Neuronal stem cell (in vitro differentiated cells): ENCODE measurements at regions not wholly inside any gene's neighbourhood (a gene's known extent, or its start where the extent isn't known, plus 50 kb on each side); places are given as distances from the start of the nearest gene placed in this dataset.

ENCODE experiments used
- DNase-seq: peaks from one replicate; pipeline ENCODE4 v3.0.0-alpha.2; 2013; ENCODE audit warnings: low spot score
- H2AFZ ChIP-seq: one replicate; pipeline ENCODE4 v1.6.1; 2013; ENCODE audit warnings: mild to moderate bottlenecking, low read length, inconsistent platforms
- H2AK5ac ChIP-seq: 2 replicates; pipeline ENCODE4 v1.6.1; 2013; ENCODE audit warnings: low read depth, mild to moderate bottlenecking, inconsistent platforms, low read length, moderate library complexity, mixed read lengths
- H2BK120ac ChIP-seq: 2 replicates; pipeline ENCODE4 v1.6.1; 2013; ENCODE audit warnings: low read depth, mild to moderate bottlenecking, inconsistent platforms, low read length, moderate library complexity, mixed read lengths
- H2BK12ac ChIP-seq: one replicate; pipeline ENCODE4 v1.6.1; 2013; ENCODE audit warnings: low read length, inconsistent platforms
- H2BK15ac ChIP-seq: 2 replicates; pipeline ENCODE4 v1.6.1; 2013; ENCODE audit warnings: mild to moderate bottlenecking, low read length, inconsistent platforms, mixed read lengths
- H2BK5ac ChIP-seq: one replicate; pipeline ENCODE4 v1.6.1; 2013; ENCODE audit warnings: inconsistent platforms, mild to moderate bottlenecking, low read length, moderate library complexity
- H3K14ac ChIP-seq: one replicate; pipeline ENCODE4 v1.6.1; 2013; ENCODE audit warnings: low read length, inconsistent platforms
- H3K18ac ChIP-seq: 2 replicates; pipeline ENCODE4 v1.6.1; 2013; ENCODE audit warnings: low read length, inconsistent platforms
- H3K23ac ChIP-seq: 2 replicates; pipeline ENCODE4 v1.6.1; 2013; ENCODE audit warnings: low read depth, mild to moderate bottlenecking, mixed read lengths, low read length, inconsistent platforms; ENCODE audit not compliant: poor library complexity
- H3K27ac ChIP-seq: replicated peaks from 3 replicates; pipeline ENCODE4 v1.5.1; 2013; ENCODE audit warnings: low read length, inconsistent platforms
- H3K27me3 ChIP-seq, 3 experiments: 2 replicates each; pipeline ENCODE4 v1.6.1; 2013; ENCODE audit warnings: low read length in 3 of 3, mild to moderate bottlenecking in 2 of 3, inconsistent platforms in 1 of 3, low read depth in 1 of 3, mixed read lengths in 1 of 3, moderate library complexity in 1 of 3; ENCODE audit not compliant: control insufficient read depth in 3 of 3, insufficient read depth in 3 of 3
- H3K36me3 ChIP-seq, 2 donors: replicated peaks in 1 of 2; 2 replicates each; pipeline ENCODE4 v1.6.1; 2013; ENCODE audit warnings: low read length in 2 of 2; ENCODE audit not compliant: control insufficient read depth in 2 of 2, insufficient read depth in 2 of 2
- H3K4ac ChIP-seq: 2 replicates; pipeline ENCODE4 v1.6.1; 2013; ENCODE audit warnings: inconsistent platforms, mild to moderate bottlenecking, low read length, moderate library complexity
- H3K4me1 ChIP-seq, 2 donors: 1 replicate in 1 of 2; 2 replicates in 1 of 2; pipeline ENCODE4 v1.6.1; 2013; ENCODE audit warnings: low read length in 2 of 2, low read depth in 1 of 2; ENCODE audit not compliant: control insufficient read depth in 2 of 2, insufficient read depth in 1 of 2
- H3K4me2 ChIP-seq: one replicate; pipeline ENCODE4 v1.6.1; 2013; ENCODE audit warnings: mild to moderate bottlenecking, low read length, inconsistent platforms; ENCODE audit not compliant: insufficient read depth, poor library complexity, severe bottlenecking
- H3K4me3 ChIP-seq, 2 donors: 2 replicates each; pipeline ENCODE4 v1.5.1; 2013; ENCODE audit warnings: low read length in 2 of 2, mild to moderate bottlenecking in 2 of 2, inconsistent platforms in 1 of 2, moderate library complexity in 1 of 2
- H3K79me1 ChIP-seq: one replicate; pipeline ENCODE4 v1.6.1; 2013; ENCODE audit warnings: low read depth, mild to moderate bottlenecking, inconsistent platforms, low read length, moderate library complexity
- H3K9ac ChIP-seq: one replicate; pipeline ENCODE4 v1.6.1; 2013; ENCODE audit warnings: mild to moderate bottlenecking, low read depth, low read length, inconsistent platforms; ENCODE audit not compliant: poor library complexity
- H3K9me3 ChIP-seq, 2 donors: replicated peaks in 1 of 2; 2 replicates each; pipeline versions ENCODE3 to v1.6.1; 2013; ENCODE audit warnings: low read length in 2 of 2, mild to moderate bottlenecking in 2 of 2, inconsistent platforms in 1 of 2, low read depth in 1 of 2, mixed read lengths in 1 of 2, moderate library complexity in 1 of 2; ENCODE audit not compliant: control insufficient read depth in 2 of 2, insufficient read depth in 1 of 2
- H4K8ac ChIP-seq: one replicate; pipeline ENCODE4 v1.6.1; 2013; ENCODE audit warnings: low read depth, mild to moderate bottlenecking, inconsistent platforms, low read length, moderate library complexity
- H4K91ac ChIP-seq: one replicate; pipeline ENCODE4 v1.6.1; 2013; ENCODE audit warnings: low read length, low read depth, mild to moderate bottlenecking, inconsistent platforms; ENCODE audit not compliant: poor library complexity
- WGBS, 2 donors: extraction: QIAGEN DNeasy Blood & Tissue Kit; methylation state at CpG; one replicate each; pipeline ENCODE4 v1.1.7; 2013; ENCODE audit warnings: missing lambda C conversion rate in 2 of 2, mixed read lengths in 1 of 2; ENCODE audit not compliant: insufficient read length in 2 of 2, insufficient replicate concordance in 1 of 2; ENCODE audit errors: extremely low coverage in 2 of 2; 5-methylcytosine and 5-hydroxymethylcytosine counted together

DNA sequence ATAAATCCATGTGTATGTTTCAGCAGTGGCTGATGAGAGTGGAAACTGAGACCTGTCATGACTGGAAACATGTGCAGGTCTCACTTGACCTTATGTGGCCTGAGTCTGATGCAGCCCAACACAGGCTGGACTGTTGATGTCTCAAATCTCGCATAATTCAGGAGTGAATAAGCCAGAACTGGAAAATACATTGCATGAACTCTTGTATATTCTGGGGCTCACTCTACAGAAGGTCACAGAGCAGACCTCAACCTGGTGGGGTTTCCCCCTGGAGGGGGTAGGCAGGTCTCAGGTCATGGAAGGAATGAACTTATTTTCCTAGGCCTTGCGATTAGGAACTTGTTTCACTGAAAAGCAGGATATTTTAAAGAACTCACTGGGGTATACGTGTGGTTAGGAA, 146.3 kb upstream of the THUMPD2 start:
- Histone ChIP-seq H3K9me3 (no peaks in the 10 kb centered on the region), H3K4me1 (peaks cover 0 to 1% of the 10 kb centered on the region in 2 donors), H2AFZ (no peak overlapping the region), H3K4me3 (no peak overlapping the region), H2BK12ac (no peak overlapping the region), H4K91ac (no peak overlapping the region), H2BK15ac (no peak overlapping the region), H2BK120ac (no peak overlapping the region), H3K23ac (no peak overlapping the region), H3K18ac (no peak overlapping the region), H2AK5ac (no peak overlapping the region), H3K14ac (no peak overlapping the region), H3K27me3 (no peaks in the 10 kb centered on the region), H3K4ac (no peak overlapping the region), H4K8ac (no peak overlapping the region), H3K4me2 (no peak overlapping the region), H3K79me1 (no peaks in the 10 kb centered on the region), H2BK5ac (no peak overlapping the region), H3K36me3 (no peaks in the 10 kb centered on the region), H3K27ac (no peak overlapping the region), H3K9ac (no peak overlapping the region)
- DNase-seq = no peak
- no CpG with 5 or more reads among the region's 3 CpGs for WGBS, 2 donors

- Histone ChIP-seq H4K8ac (no peak overlapping the region), H3K9ac (no peak overlapping the region), H3K4me1 (peaks cover 0 to 1% of the 10 kb centered on the region in 2 donors), H2AFZ (no peak overlapping the region), H4K91ac (no peak overlapping the region), H3K14ac (no peak overlapping the region), H3K4me2 (no peak overlapping the region), H3K79me1 (no peaks in the 10 kb centered on the region), H3K9me3 (no peaks in the 10 kb centered on the region), H3K4me3 (no peak overlapping the region), H2AK5ac (no peak overlapping the region), H2BK5ac (no peak overlapping the region), H3K27ac (no peak overlapping the region), H2BK15ac (no peak overlapping the region), H3K27me3 (no peaks in the 10 kb centered on the region), H3K23ac (no peak overlapping the region), H3K36me3 (no peaks in the 10 kb centered on the region), H3K18ac (no peak overlapping the region), H3K4ac (no peak overlapping the region), H2BK12ac (no peak overlapping the region), H2BK120ac (no peak overlapping the region)
- DNase-seq = no peak
- WGBS, 2 donors = no CpG with 5 or more reads among the region's 2 CpGs
Measured at GRCh38 chr2:39923455-39923854, 144.4 kb upstream of the THUMPD2 start.

DNA sequence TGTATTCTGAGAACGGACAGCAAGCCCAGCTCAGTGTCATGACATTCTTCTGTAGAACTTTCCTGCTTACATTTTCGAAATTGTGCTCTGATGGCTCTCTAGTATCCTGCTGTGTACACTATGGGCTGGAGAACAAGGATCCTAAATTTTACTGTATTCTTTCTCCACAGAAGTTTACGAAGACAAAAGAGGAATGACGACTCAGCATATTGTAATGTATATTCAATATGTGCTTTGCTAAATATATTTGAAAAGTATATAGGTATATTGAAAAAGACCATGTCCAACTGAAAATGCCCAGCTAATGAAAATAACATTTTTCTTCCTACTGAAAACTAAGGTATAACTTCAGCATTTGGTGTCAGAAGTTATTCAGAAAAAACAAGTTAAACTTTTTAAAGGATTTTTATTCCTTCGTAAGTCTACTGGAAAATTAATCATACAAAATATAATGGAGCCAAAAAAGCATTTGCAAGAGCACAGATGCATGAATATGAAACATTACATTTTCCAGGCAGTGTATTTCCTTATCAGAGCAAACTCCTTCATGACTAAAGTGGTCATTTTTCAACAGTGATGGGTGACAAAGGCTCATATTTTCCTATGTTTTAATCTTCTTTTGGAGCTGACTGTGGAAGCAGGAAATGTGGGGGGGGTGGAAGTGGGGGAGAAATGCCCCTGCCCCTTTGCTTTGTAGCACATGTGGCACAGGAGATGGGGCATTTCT, 143.8 kb upstream of the THUMPD2 start:
- Histone ChIP-seq H4K91ac (no peak overlapping the region), H3K27me3 (no peaks in the 10 kb centered on the region), H2BK5ac (no peak overlapping the region), H2BK120ac (no peak overlapping the region), H3K9ac (no peak overlapping the region), H3K23ac (no peak overlapping the region), H2AFZ (no peak overlapping the region), H3K79me1 (no peaks in the 10 kb centered on the region), H3K18ac (no peak overlapping the region), H3K9me3 (no peaks in the 10 kb centered on the region), H2BK12ac (no peak overlapping the region), H3K36me3 (no peaks in the 10 kb centered on the region), H4K8ac (no peak overlapping the region), H3K4me1 (peaks cover 0 to 1% of the 10 kb centered on the region in 2 donors), H3K4ac (no peak overlapping the region), H3K14ac (no peak overlapping the region), H2BK15ac (no peak overlapping the region), H3K4me3 (no peak overlapping the region), H3K27ac (no peak overlapping the region), H3K4me2 (no peak overlapping the region), H2AK5ac (no peak overlapping the region)
- DNase-seq = no peak
- no CpG with 5 or more reads among the region's 5 CpGs for WGBS, 2 donors

DNA sequence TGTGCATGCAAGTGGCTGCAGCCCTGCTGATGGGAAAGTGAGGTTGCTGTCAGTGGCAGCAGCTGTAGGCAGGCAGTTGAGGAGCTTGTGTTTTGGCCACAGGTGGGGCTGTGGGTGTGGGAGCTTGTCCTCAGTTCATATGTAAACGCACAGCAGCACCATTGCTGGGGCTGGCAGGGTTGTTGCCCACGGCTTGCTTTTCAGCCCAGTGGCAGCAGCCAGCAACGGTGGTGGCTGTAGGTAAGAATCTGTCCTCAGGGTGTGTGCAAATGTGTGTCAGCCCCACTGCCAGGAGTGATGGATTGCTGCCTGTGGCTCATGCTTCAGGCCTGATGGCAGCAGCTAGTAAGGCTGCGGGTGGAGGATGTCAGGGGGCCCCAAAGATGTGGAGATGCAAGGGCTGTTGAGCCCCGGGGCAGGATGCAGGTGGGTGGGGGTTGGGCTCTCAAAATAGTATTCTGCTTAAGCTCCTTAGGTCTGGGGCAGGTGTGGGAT, 141.3 kb upstream of the THUMPD2 start:
- H2AK5ac ChIP-seq = no peak overlapping the region
- H3K4me1 ChIP-seq = peaks cover 0 to 1% of the 10 kb centered on the region in 2 donors
- H2BK120ac ChIP-seq = no peak overlapping the region
- H3K4me3 ChIP-seq = peak overlapping the region in 1 of 2 donors; percentile 61
- H2BK12ac ChIP-seq = no peak overlapping the region
- H2BK5ac ChIP-seq = peak overlapping the region; percentile 54
- H4K8ac ChIP-seq = no peak overlapping the region
- H3K9ac ChIP-seq = no peak overlapping the region
- H3K4me2 ChIP-seq = no peak overlapping the region
- H3K27ac ChIP-seq = no peak overlapping the region
- no CpG with 5 or more reads among the region's 5 CpGs for WGBS, 2 donors
- H3K23ac ChIP-seq = no peak overlapping the region
- H3K79me1 ChIP-seq = no peaks in the 10 kb centered on the region
- no peak overlapping the region for H4K91ac ChIP-seq
- H3K18ac ChIP-seq = peak overlapping the region; percentile 52
- no peak for DNase-seq
- no peak overlapping the region for H3K4ac ChIP-seq
- H2BK15ac ChIP-seq = no peak overlapping the region
- no peaks in the 10 kb centered on the region for H3K9me3 ChIP-seq
- no peak overlapping the region for H3K14ac ChIP-seq
- H2AFZ ChIP-seq = no peak overlapping the region
- H3K36me3 ChIP-seq = no peaks in the 10 kb centered on the region
- no peaks in the 10 kb centered on the region for H3K27me3 ChIP-seq
